ENCODE measurements at regions not wholly inside any gene's neighbourhood (a gene's known extent, or its start where the extent isn't known, plus 50 kb on each side); places are given as distances from the start of the nearest gene placed in this dataset.

- TF ChIP-seq CTCF (IDR thresholded peaks at IDR 0.05; ENCODE audit: insufficient read depth, low read depth, low read length) (no peak), EZH2 (IDR thresholded peaks at IDR 0.05; ENCODE audit: insufficient read depth, low read length) (no peak)
These were observed 754.8 kb downstream of the QKI start for GRCh38 chr6:164169355-164169754.
